ENCODE measurements at regions not wholly inside any gene's neighbourhood (a gene's known extent, or its start where the extent isn't known, plus 50 kb on each side); places are given as distances from the start of the nearest gene placed in this dataset.

- H3K4me3 ChIP-seq (ENCODE audit: low read depth, low read length, poor library complexity, severe bottlenecking): no peak overlapping the region
- H3K27ac ChIP-seq (ENCODE audit: low read depth, low read length, poor library complexity, severe bottlenecking): no peak overlapping the region
- no peaks in the 10 kb centered on the region for H3F3A ChIP-seq (ENCODE audit: insufficient read depth, low read length)
- no peak overlapping the region for H2AFZ ChIP-seq (ENCODE audit: low read length)
- H3K27me3 ChIP-seq (ENCODE audit: insufficient read depth, low read length): no peaks in the 10 kb centered on the region
- H4K20me1 ChIP-seq (ENCODE audit: insufficient read depth, low read length): no peaks in the 10 kb centered on the region
- TF ChIP-seq CTCF (IDR thresholded peaks at IDR 0.05; ENCODE audit: low read length) (no peak), EZH2 (IDR thresholded peaks at IDR 0.05; ENCODE audit: borderline replicate concordance, low read length) (no peak)
- no peaks in the 10 kb centered on the region for H3K36me3 ChIP-seq (ENCODE audit: insufficient read depth, low read length)
- H3K9ac ChIP-seq (ENCODE audit: low read length): no peak overlapping the region
- no peaks in the 10 kb centered on the region for H3K9me3 ChIP-seq (ENCODE audit: low read length)
- no peak overlapping the region for H3K4me2 ChIP-seq (ENCODE audit: low read length)
- no peaks in the 10 kb centered on the region for H3K79me2 ChIP-seq (ENCODE audit: insufficient read depth, low read length)
- no peaks in the 10 kb centered on the region for H3K4me1 ChIP-seq (ENCODE audit: insufficient read depth, low read length, severe bottlenecking)
- H3K9me2 ChIP-seq (ENCODE audit: low read depth, low read length): no peaks in the 10 kb centered on the region
Observed at GRCh38 chr17:73950593-73950914, 252.9 kb upstream of the RPL38 start.

GRCh38 chr17:73952082-73952479 lies 251.4 kb upstream of the RPL38 start:
- Histone ChIP-seq H3K4me3 (ENCODE audit: low read depth, low read length, poor library complexity, severe bottlenecking) (no peak overlapping the region), H3K4me2 (ENCODE audit: low read length) (no peak overlapping the region), H3K9ac (ENCODE audit: low read length) (no peak overlapping the region), H3K36me3 (ENCODE audit: insufficient read depth, low read length) (no peaks in the 10 kb centered on the region), H3K27ac (ENCODE audit: low read depth, low read length, poor library complexity, severe bottlenecking) (no peak overlapping the region), H2AFZ (ENCODE audit: low read length) (no peak overlapping the region), H3K4me1 (ENCODE audit: insufficient read depth, low read length, severe bottlenecking) (no peaks in the 10 kb centered on the region), H3K9me3 (ENCODE audit: low read length) (no peaks in the 10 kb centered on the region), H3K27me3 (ENCODE audit: insufficient read depth, low read length) (no peaks in the 10 kb centered on the region), H3K79me2 (ENCODE audit: insufficient read depth, low read length) (no peaks in the 10 kb centered on the region), H4K20me1 (ENCODE audit: insufficient read depth, low read length) (no peaks in the 10 kb centered on the region), H3K9me2 (ENCODE audit: low read depth, low read length) (no peaks in the 10 kb centered on the region), H3F3A (ENCODE audit: insufficient read depth, low read length) (no peaks in the 10 kb centered on the region)
- TF ChIP-seq EZH2 (IDR thresholded peaks at IDR 0.05; ENCODE audit: borderline replicate concordance, low read length) (no peak), CTCF (IDR thresholded peaks at IDR 0.05; ENCODE audit: low read length) (no peak)

- Histone ChIP-seq H3K4me1 (ENCODE audit: insufficient read depth, low read length, severe bottlenecking) (no peaks in the 10 kb centered on the region), H3K79me2 (ENCODE audit: insufficient read depth, low read length) (no peaks in the 10 kb centered on the region), H3K4me2 (ENCODE audit: low read length) (no peak overlapping the region), H3K27ac (ENCODE audit: low read depth, low read length, poor library complexity, severe bottlenecking) (no peak overlapping the region), H3F3A (ENCODE audit: insufficient read depth, low read length) (no peaks in the 10 kb centered on the region), H3K27me3 (ENCODE audit: insufficient read depth, low read length) (no peaks in the 10 kb centered on the region), H3K36me3 (ENCODE audit: insufficient read depth, low read length) (no peaks in the 10 kb centered on the region), H4K20me1 (ENCODE audit: insufficient read depth, low read length) (no peaks in the 10 kb centered on the region), H3K9me3 (ENCODE audit: low read length) (no peaks in the 10 kb centered on the region), H3K4me3 (ENCODE audit: low read depth, low read length, poor library complexity, severe bottlenecking) (no peak overlapping the region), H3K9ac (ENCODE audit: low read length) (no peak overlapping the region), H2AFZ (ENCODE audit: low read length) (no peak overlapping the region), H3K9me2 (ENCODE audit: low read depth, low read length) (no peaks in the 10 kb centered on the region)
- TF ChIP-seq EZH2 (IDR thresholded peaks at IDR 0.05; ENCODE audit: borderline replicate concordance, low read length) (no peak), CTCF (IDR thresholded peaks at IDR 0.05; ENCODE audit: low read length) (no peak)
Observed at GRCh38 chr17:73952480-73953205, 250.8 kb upstream of the RPL38 start.

Data from OCI-LY1 (cell line).